HEK293T (cell line): ENCODE measurements at regions not wholly inside any gene's neighbourhood (a gene's known extent, or its start where the extent isn't known, plus 50 kb on each side); places are given as distances from the start of the nearest gene placed in this dataset.

Experiments used
- CTCF ChIA-PET: fragments of 350-600 bp; formaldehyde crosslinking; extraction: SDS; loops from one replicate; lab custom pipeline; 2021; ENCODE audit warnings: antibody characterized with exemption, inconsistent platforms; lab: Yijun Ruan, JAX
- POLR2A ChIA-PET: fragments of 350-600 bp; formaldehyde crosslinking; extraction: SDS; loops from one replicate; lab custom pipeline; 2020; ENCODE audit warnings: antibody characterized with exemption, inconsistent platforms; lab: Yijun Ruan, JAX
- DNase-seq: peaks from one replicate; pipeline ENCODE4 v3.0.0; 2012; ENCODE audit warnings: mixed read lengths; ENCODE audit errors: extremely low spot score
- ARNT ChIP-seq: fragments of 450-650 bp; IDR thresholded peaks from 2 replicates; pipeline ENCODE4 v1.6.1; 2017; ENCODE audit warnings: mild to moderate bottlenecking
- BHLHE40 ChIP-seq: fragments of 450-650 bp; IDR thresholded peaks from 2 replicates; pipeline ENCODE4 v1.6.1; 2016; ENCODE audit warnings: mild to moderate bottlenecking, moderate library complexity, borderline replicate concordance
- CTBP1 ChIP-seq: fragments of 450-650 bp; IDR thresholded peaks from 2 replicates; pipeline ENCODE4 v1.6.1; 2016; ENCODE audit warnings: borderline replicate concordance
- ELF4 ChIP-seq: fragments of 450-650 bp; IDR thresholded peaks from 2 replicates; pipeline ENCODE4 v1.6.1; 2017; ENCODE audit warnings: antibody characterized with exemption
- FOXA1 ChIP-seq: fragments of 450-650 bp; IDR thresholded peaks from 2 replicates; pipeline ENCODE4 v1.6.1; 2016; ENCODE audit warnings: mild to moderate bottlenecking
- FOXK2 ChIP-seq: fragments of 450-650 bp; IDR thresholded peaks from 2 replicates; pipeline ENCODE4 v1.6.1; 2016; ENCODE audit warnings: mild to moderate bottlenecking
- FOXM1 ChIP-seq: fragments of 450-650 bp; IDR thresholded peaks from 2 replicates; pipeline ENCODE4 v1.6.1; 2017; ENCODE audit warnings: mild to moderate bottlenecking, borderline replicate concordance
- HDGF ChIP-seq: fragments of 450-650 bp; IDR thresholded peaks from 2 replicates; pipeline ENCODE4 v1.6.1; 2017; ENCODE audit warnings: antibody characterized with exemption, borderline replicate concordance
- L3MBTL2 ChIP-seq: fragments of 450-650 bp; conservative IDR thresholded peaks from 2 replicates; pipeline ENCODE4 v1.6.1; 2016; ENCODE audit warnings: mild to moderate bottlenecking
- LEF1 ChIP-seq: fragments of 450-650 bp; IDR thresholded peaks from 2 replicates; pipeline ENCODE4 v1.6.1; 2017; ENCODE audit warnings: mild to moderate bottlenecking, borderline replicate concordance
- NFRKB ChIP-seq: fragments of 450-650 bp; IDR thresholded peaks from 2 replicates; pipeline ENCODE4 v1.6.1; 2016; ENCODE audit warnings: mild to moderate bottlenecking, moderate library complexity
- PKNOX1 ChIP-seq: fragments of 450-650 bp; IDR thresholded peaks from 2 replicates; pipeline ENCODE4 v1.6.1; 2016
- SP1 ChIP-seq: fragments of 450-650 bp; IDR thresholded peaks from 2 replicates; pipeline ENCODE4 v1.6.1; 2017
- SUZ12 ChIP-seq: fragments of 450-650 bp; IDR thresholded peaks from 2 replicates; pipeline ENCODE4 v1.6.1; 2016; ENCODE audit warnings: mild to moderate bottlenecking
- TARDBP ChIP-seq: fragments of 450-650 bp; IDR thresholded peaks from 2 replicates; pipeline ENCODE4 v1.6.1; 2016
- ZNF384 ChIP-seq: fragments of 450-650 bp; IDR thresholded peaks from 2 replicates; pipeline ENCODE4 v1.6.1; 2016

DNA sequence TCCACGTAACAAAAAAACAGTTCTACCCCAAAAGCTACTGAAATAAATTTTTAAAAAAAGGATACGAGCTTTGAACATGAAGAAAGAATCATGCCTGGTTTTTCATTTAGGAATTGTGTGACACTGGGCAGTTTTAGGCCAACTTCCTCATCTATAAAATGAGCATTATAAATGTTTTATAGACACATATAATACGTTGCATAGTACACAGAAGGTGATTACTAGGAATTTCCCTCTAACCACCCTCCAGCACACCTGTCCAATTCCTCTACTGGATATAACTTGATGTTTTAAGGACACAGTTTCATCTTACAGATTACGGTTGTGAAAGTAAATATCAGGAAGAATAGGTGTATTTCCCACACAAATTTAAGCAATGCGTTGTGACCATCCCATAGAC, 85.5 kb upstream of the IQCM start:
- CTCF ChIA-PET: interaction anchor here (0.6 kb wide), 1 partner anchor 11 kb away, joined by 3 read pairs; no protein-coding TSS in a partner anchor
- TF ChIP-seq L3MBTL2 (no peak), FOXM1 (no peak)
- no peak for DNase-seq
- POLR2A ChIA-PET: no interaction called here

GRCh38 chr4:149902242-149902641, 86.6 kb upstream of the IQCM start:
- no peak for DNase-seq
- CTCF ChIA-PET: no interaction called here
- no peak for TF ChIP-seq SP1
- TF ChIP-seq ARNT: no peak
- TF ChIP-seq SUZ12: no peak
- no peak for TF ChIP-seq ZNF384
- TF ChIP-seq LEF1: no peak
- no peak for TF ChIP-seq PKNOX1
- TF ChIP-seq CTBP1: no peak
- no peak for TF ChIP-seq FOXK2
- no peak for TF ChIP-seq L3MBTL2
- no peak for TF ChIP-seq HDGF
- no peak for TF ChIP-seq TARDBP
- no peak for TF ChIP-seq ELF4
- TF ChIP-seq FOXM1: no peak
- no peak for TF ChIP-seq NFRKB
- TF ChIP-seq FOXA1: no peak
- no peak for TF ChIP-seq BHLHE40
- POLR2A ChIA-PET: no interaction called here

GRCh38 chr4:149910177-149910576, 94.5 kb upstream of the IQCM start:
- TF ChIP-seq L3MBTL2 (no peak), ZNF384 (no peak), PKNOX1 (no peak)
- DNase-seq: no peak
- ChIA-PET CTCF (interaction anchor here (0.6 kb wide), 1 partner anchor 227 kb away, joined by 4 read pairs; no protein-coding TSS in a partner anchor), POLR2A (no interaction called here)

DNA sequence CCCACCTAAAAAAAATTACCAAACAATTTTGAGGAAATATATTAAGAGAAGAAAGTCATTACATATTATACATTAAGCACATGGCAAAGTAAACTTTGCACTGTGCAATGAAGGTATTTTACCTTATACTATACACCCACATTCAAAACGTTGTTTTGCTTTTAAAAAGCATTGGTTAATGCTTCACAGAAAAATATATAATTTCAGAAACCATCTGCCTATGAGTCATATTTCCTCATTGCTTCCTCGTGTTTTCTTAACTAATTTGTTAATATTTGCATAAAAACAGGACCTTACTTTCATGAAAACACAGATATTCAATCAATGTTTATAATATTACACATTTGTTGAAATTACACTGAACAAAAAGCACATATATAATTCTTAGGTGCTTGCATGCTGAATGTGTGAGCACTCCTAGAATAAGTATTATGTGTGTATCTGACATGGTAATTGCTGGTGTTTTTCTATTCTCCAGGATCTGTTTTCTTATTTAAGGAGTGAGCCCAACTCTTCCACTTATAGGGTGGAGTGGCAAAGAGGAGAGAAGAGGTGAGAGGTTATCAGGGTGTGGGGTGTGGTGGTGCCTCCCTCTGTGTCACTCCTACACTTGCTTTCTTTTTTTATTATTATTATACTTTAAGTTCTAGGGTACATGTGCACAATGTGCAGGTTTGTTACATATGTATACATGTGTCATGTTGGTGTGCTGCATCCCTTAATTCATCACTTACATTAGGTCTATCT, 95.1 kb upstream of the IQCM start:
- no peak for DNase-seq
- no peak for TF ChIP-seq BHLHE40
- no peak for TF ChIP-seq ELF4
- TF ChIP-seq HDGF: no peak
- TF ChIP-seq ARNT: no peak
- no peak for TF ChIP-seq PKNOX1
- no peak for TF ChIP-seq FOXK2
- no peak for TF ChIP-seq FOXA1
- no peak for TF ChIP-seq SUZ12
- TF ChIP-seq LEF1: no peak
- no peak for TF ChIP-seq TARDBP
- no peak for TF ChIP-seq ZNF384
- TF ChIP-seq FOXM1: no peak
- no peak for TF ChIP-seq L3MBTL2
- TF ChIP-seq NFRKB: no peak
- CTCF ChIA-PET: interaction anchor here (0.6 kb wide), 1 partner anchor 226 kb away, joined by 4 read pairs; no protein-coding TSS in a partner anchor
- POLR2A ChIA-PET: no interaction called here

DNA sequence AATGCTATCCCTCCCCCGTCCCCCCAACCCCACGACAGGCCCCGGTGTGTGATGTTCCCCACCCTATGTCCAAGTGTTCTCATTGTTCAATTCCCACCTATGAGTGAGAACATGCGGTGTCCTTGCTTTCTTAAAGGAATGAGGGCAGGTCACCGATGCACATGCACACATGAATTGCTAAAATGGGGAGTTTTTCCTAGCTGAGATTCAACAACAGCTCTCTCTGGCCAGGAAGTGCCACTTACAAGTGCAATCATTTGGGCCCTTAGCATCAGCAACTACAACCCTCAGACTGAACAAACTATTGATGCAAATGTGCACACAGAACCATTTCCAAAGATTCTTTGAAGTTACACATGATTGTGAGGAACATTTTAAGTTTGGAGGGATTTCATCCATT, 95.7 kb upstream of the IQCM start:
- DNase-seq: no peak
- CTCF ChIA-PET: no interaction called here
- POLR2A ChIA-PET: no interaction called here
- no peak for TF ChIP-seq NFRKB
- no peak for TF ChIP-seq HDGF
- no peak for TF ChIP-seq ARNT
- TF ChIP-seq CTBP1: no peak
- TF ChIP-seq SUZ12: no peak
- no peak for TF ChIP-seq SP1
- no peak for TF ChIP-seq FOXA1
- TF ChIP-seq FOXM1: no peak
- TF ChIP-seq ELF4: no peak
- no peak for TF ChIP-seq ZNF384
- no peak for TF ChIP-seq PKNOX1
- no peak for TF ChIP-seq BHLHE40
- TF ChIP-seq L3MBTL2: no peak
- no peak for TF ChIP-seq TARDBP

- CTCF ChIA-PET: interaction anchor here (0.6 to 1.0 kb wide), 5 partner anchors 11 to 80 kb away, joined by 3 to 7 read pairs (median 3); no protein-coding TSS in a partner anchor
Measured at GRCh38 chr4:149912000-149912399, 96.4 kb upstream of the IQCM start.

More at GRCh38 chr4:149912000-149912399, 96.4 kb upstream of the IQCM start:
- POLR2A ChIA-PET: no interaction called here
- TF ChIP-seq BHLHE40 (no peak), HDGF (no peak), PKNOX1 (peak; percentile 26; the same call in 1 of the 2 replicates), ZNF384 (peak; percentile 46; the same call in 1 of the 2 replicates)
- DNase-seq: no peak
